ENCODE measurements at regions not wholly inside any gene's neighbourhood (a gene's known extent, or its start where the extent isn't known, plus 50 kb on each side); places are given as distances from the start of the nearest gene placed in this dataset.

- TF ChIP-seq GABPA (IDR thresholded peaks at IDR 0.05 in 1 of 2, conservative IDR thresholded peaks at IDR 0.05 in 1 of 2) (no peak), CTCF (IDR thresholded peaks at IDR 0.05; ENCODE audit: low read depth, low read length, missing input control) (no peak), TAF1 (conservative IDR thresholded peaks at IDR 0.05) (no peak), EGR1 (IDR thresholded peaks at IDR 0.05; ENCODE audit: low read depth in 2 of 2) (no peak), REST (IDR thresholded peaks at IDR 0.05) (no peak), ATF3 (IDR thresholded peaks at IDR 0.05) (no peak), RAD21 (IDR thresholded peaks at IDR 0.05) (no peak), YY1 (IDR thresholded peaks at IDR 0.05) (no peak), JUND (IDR thresholded peaks at IDR 0.05) (no peak), MAX (IDR thresholded peaks at IDR 0.05) (no peak)
These were observed 568.2 kb downstream of the ANKRD7 start for GRCh38 chr7:118792682-118793081.

Data from liver (tissue), 3 donors.